H9 (cell line): ENCODE measurements at regions not wholly inside any gene's neighbourhood (a gene's known extent, or its start where the extent isn't known, plus 50 kb on each side); places are given as distances from the start of the nearest gene placed in this dataset.

ENCODE experiments used
- DNase-seq: peaks from one replicate; pipeline ENCODE4 v3.0.0-alpha.2; 2017
- H2AFZ ChIP-seq: one replicate; pipeline ENCODE4 v1.6.1; 2013; ENCODE audit warnings: mild to moderate bottlenecking, low read length, control low read depth, moderate library complexity
- H2AK5ac ChIP-seq: 2 replicates; pipeline ENCODE4 v1.6.1; 2013; ENCODE audit warnings: low read length, control low read depth, mixed read lengths; ENCODE audit not compliant: insufficient read length
- H2BK120ac ChIP-seq: one replicate; pipeline ENCODE4 v1.6.1; 2013; ENCODE audit warnings: low read depth, mild to moderate bottlenecking, low read length, control low read depth, inconsistent platforms; ENCODE audit not compliant: poor library complexity, severe bottlenecking
- H2BK12ac ChIP-seq: 2 replicates; pipeline ENCODE4 v1.6.1; 2013; ENCODE audit warnings: low read length, control low read depth, mixed read lengths, low read depth; ENCODE audit not compliant: insufficient read length
- H2BK15ac ChIP-seq: 2 replicates; pipeline ENCODE4 v1.6.1; 2013; ENCODE audit warnings: low read depth, low read length, control low read depth
- H2BK20ac ChIP-seq: one replicate; pipeline ENCODE4 v1.6.1; 2013; ENCODE audit warnings: low read depth, mild to moderate bottlenecking, low read length, control low read depth, inconsistent platforms; ENCODE audit not compliant: poor library complexity, severe bottlenecking
- H2BK5ac ChIP-seq: 2 replicates; pipeline ENCODE4 v1.6.1; 2013; ENCODE audit warnings: low read length, control low read depth, mixed read lengths; ENCODE audit not compliant: insufficient read length
- H3K14ac ChIP-seq: 2 replicates; pipeline ENCODE4 v1.6.1; 2013; ENCODE audit warnings: low read length, control low read depth; ENCODE audit not compliant: insufficient read depth
- H3K18ac ChIP-seq: 2 replicates; pipeline ENCODE4 v1.6.1; 2013; ENCODE audit warnings: low read depth, mild to moderate bottlenecking, mixed read lengths, low read length, control low read depth; ENCODE audit not compliant: insufficient read length
- H3K23ac ChIP-seq: 2 replicates; pipeline ENCODE4 v1.6.1; 2013; ENCODE audit warnings: low read length, control low read depth, mixed read lengths, low read depth; ENCODE audit not compliant: insufficient read length
- H3K23me2 ChIP-seq: 2 replicates; pipeline ENCODE4 v1.6.1; 2013; ENCODE audit warnings: low read depth, mild to moderate bottlenecking, mixed read lengths, low read length, control low read depth; ENCODE audit not compliant: insufficient read length, poor library complexity, severe bottlenecking
- H3K27ac ChIP-seq: 2 replicates; pipeline ENCODE4 v1.5.1; 2013; ENCODE audit warnings: low read length, control low read depth, mixed read lengths, low read depth; ENCODE audit not compliant: insufficient read length
- H3K27me3 ChIP-seq: 2 replicates; pipeline ENCODE4 v1.6.1; 2013; ENCODE audit warnings: low read length, control low read depth, inconsistent platforms; ENCODE audit not compliant: insufficient read depth
- H3K4ac ChIP-seq: 2 replicates; pipeline ENCODE4 v1.6.1; 2013; ENCODE audit warnings: low read depth, mild to moderate bottlenecking, control low read depth, inconsistent platforms, low read length, moderate library complexity
- H3K4me1 ChIP-seq: 2 replicates; pipeline ENCODE4 v1.6.1; 2013; ENCODE audit warnings: low read length, control low read depth, inconsistent platforms; ENCODE audit not compliant: insufficient read depth
- H3K4me2 ChIP-seq: 2 replicates; pipeline ENCODE4 v1.6.1; 2013; ENCODE audit warnings: low read length, control low read depth, mixed read lengths; ENCODE audit not compliant: insufficient read length, insufficient read depth
- H3K56ac ChIP-seq: 2 replicates; pipeline ENCODE4 v1.6.1; 2013; ENCODE audit warnings: low read depth, mild to moderate bottlenecking, mixed read lengths, low read length, control low read depth; ENCODE audit not compliant: insufficient read length
- H3K79me1 ChIP-seq: 2 replicates; pipeline ENCODE4 v1.6.1; 2013; ENCODE audit warnings: low read depth, mild to moderate bottlenecking, moderate library complexity, low read length, control low read depth, inconsistent platforms; ENCODE audit not compliant: insufficient read depth, poor library complexity, severe bottlenecking
- H3K79me2 ChIP-seq: 2 replicates; pipeline ENCODE4 v1.6.1; 2013; ENCODE audit warnings: low read length, control low read depth, inconsistent platforms; ENCODE audit not compliant: insufficient read depth
- H3K9ac ChIP-seq: 2 replicates; pipeline ENCODE4 v1.6.1; 2013; ENCODE audit warnings: low read length, control low read depth, mixed read lengths; ENCODE audit not compliant: insufficient read length; ENCODE audit errors: extremely low read depth
- H3K9me3 ChIP-seq: one replicate; pipeline ENCODE4 v1.6.1; 2013; ENCODE audit warnings: low read depth, low read length, inconsistent platforms; ENCODE audit not compliant: control insufficient read depth
- H3T11ph ChIP-seq: one replicate; pipeline ENCODE4 v1.6.1; 2013; ENCODE audit warnings: mild to moderate bottlenecking, low read length, control low read depth, inconsistent platforms
- H4K20me1 ChIP-seq: one replicate; pipeline ENCODE4 v1.6.1; 2013; ENCODE audit not compliant: control insufficient read depth, insufficient read length, insufficient read depth
- H4K5ac ChIP-seq: 2 replicates; pipeline ENCODE4 v1.6.1; 2013; ENCODE audit warnings: low read depth, mild to moderate bottlenecking, mixed read lengths, low read length, control low read depth; ENCODE audit not compliant: insufficient read length
- H4K8ac ChIP-seq: replicated peaks from 2 replicates; pipeline ENCODE4 v1.6.1; 2013; ENCODE audit warnings: low read length, control low read depth, mixed read lengths, low read depth; ENCODE audit not compliant: insufficient read length
- H4K91ac ChIP-seq: 2 replicates; pipeline ENCODE4 v1.6.1; 2013; ENCODE audit warnings: low read depth, mild to moderate bottlenecking, moderate library complexity, mixed read lengths, low read length, control low read depth; ENCODE audit not compliant: insufficient read length
- H3K27ac Mint-ChIP-seq, 3 experiments: 2 replicates in 2 of 3; 3 replicates in 1 of 3; pipeline ENCODE4 v1.8.0; 2020 to 2021; ENCODE audit warnings: mixed read lengths in 3 of 3, mild to moderate bottlenecking in 1 of 3, moderate library complexity in 1 of 3
- H3K27me3 Mint-ChIP-seq: 2 replicates; pipeline ENCODE4 v1.8.0; 2021; ENCODE audit warnings: low read depth, mild to moderate bottlenecking, moderate library complexity, mixed read lengths
- H3K36me3 Mint-ChIP-seq, 3 experiments: 2 replicates in 2 of 3; 3 replicates in 1 of 3; pipeline ENCODE4 v1.8.0; 2020 to 2021; ENCODE audit warnings: low read depth in 3 of 3, mixed read lengths in 3 of 3; ENCODE audit not compliant: insufficient read depth in 1 of 3
- H3K4me1 Mint-ChIP-seq, 2 experiments: 2 replicates each; pipeline ENCODE4 v1.8.0; 2020; ENCODE audit warnings: mixed read lengths in 2 of 2
- H3K4me3 Mint-ChIP-seq, 2 experiments: 2 replicates in 1 of 2; 3 replicates in 1 of 2; pipeline ENCODE4 v1.8.0; 2020 to 2021; ENCODE audit warnings: mild to moderate bottlenecking in 2 of 2, mixed read lengths in 2 of 2, moderate library complexity in 1 of 2
- H3K9me3 Mint-ChIP-seq, 2 experiments: 2 replicates in 1 of 2; 3 replicates in 1 of 2; pipeline ENCODE4 v1.8.0; 2020; ENCODE audit warnings: mild to moderate bottlenecking in 2 of 2, mixed read lengths in 2 of 2, moderate library complexity in 1 of 2
- WGBS: extraction: QIAGEN DNeasy Blood & Tissue Kit; methylation state at CpG from one replicate; pipeline ENCODE4 v1.1.7; 2013; ENCODE audit warnings: missing lambda C conversion rate, low lambda C conversion rate, mixed read lengths; ENCODE audit not compliant: insufficient read length; ENCODE audit errors: extremely low coverage; 5-methylcytosine and 5-hydroxymethylcytosine counted together
- TF ChIP-seq, protein P1 (sequence below): fragments of 200-600 bp; sonication (generic); conservative IDR thresholded peaks from 3 replicates; pipeline ENCODE4 v1.8.0; 2021; ENCODE audit warnings: antibody characterized with exemption, mild to moderate bottlenecking

DNA sequence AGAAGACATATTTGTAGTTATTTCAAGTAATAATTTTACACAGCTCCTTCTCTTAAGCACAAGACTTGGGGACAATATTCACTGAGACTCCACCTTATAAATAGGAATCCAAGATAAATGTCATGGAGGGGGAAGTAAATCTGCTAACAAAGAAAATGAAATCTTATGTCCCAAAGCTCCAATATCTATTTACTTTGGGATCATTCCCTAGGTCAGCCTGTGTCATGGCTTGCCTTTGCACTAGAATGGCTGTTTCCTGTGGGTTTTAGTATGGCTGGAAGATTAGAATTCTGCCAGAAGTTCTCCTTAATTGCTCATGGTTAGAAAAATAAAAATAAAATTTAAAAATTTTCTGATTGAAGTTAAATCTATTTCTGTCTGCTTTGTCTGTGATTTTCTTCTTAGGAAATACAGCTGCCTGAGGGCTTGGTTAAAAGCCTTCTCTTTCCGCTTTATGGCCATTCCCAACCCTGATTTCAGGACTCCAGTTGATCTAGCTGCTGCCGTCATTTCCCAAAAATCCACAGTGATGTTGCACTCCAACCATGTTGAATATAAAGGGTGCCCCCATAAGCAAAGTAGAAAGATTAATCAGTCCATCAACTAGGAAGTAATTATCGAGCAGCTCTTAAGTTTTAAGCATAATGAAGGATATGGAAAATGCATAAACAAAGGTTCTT lies 326.4 kb upstream of the LYPLAL1 start:
- Histone ChIP-seq H3K27ac (no peak overlapping the region), H3K79me1 (no peaks in the 10 kb centered on the region), H3T11ph (no peak overlapping the region), H2BK120ac (no peak overlapping the region), H3K9ac (no peak overlapping the region), H2BK20ac (no peak overlapping the region), H3K56ac (no peak overlapping the region), H2BK15ac (no peak overlapping the region), H3K9me3 (no peaks in the 10 kb centered on the region), H2BK5ac (no peak overlapping the region), H2AFZ (no peak overlapping the region), H3K79me2 (no peaks in the 10 kb centered on the region), H2AK5ac (no peak overlapping the region), H4K5ac (no peak overlapping the region), H3K23ac (no peak overlapping the region), H3K4me1 (no peaks in the 10 kb centered on the region), H3K4me2 (no peak overlapping the region), H4K91ac (no peak overlapping the region), H3K27me3 (no peaks in the 10 kb centered on the region), H4K8ac (no peak overlapping the region), H4K20me1 (no peaks in the 10 kb centered on the region), H3K4ac (no peak overlapping the region), H3K23me2 (no peaks in the 10 kb centered on the region), H3K18ac (no peak overlapping the region), H2BK12ac (no peak overlapping the region), H3K14ac (no peak overlapping the region)
- WGBS: no CpG with 5 or more reads among the region's 3 CpGs
- Mint-ChIP-seq H3K4me1 (0 out of 4 replicates have a peak, but pooled peaks cover 0 to 2% of the 10 kb centered on the region in 2 experiments), H3K36me3 (peaks cover 0 to 2% (median 0%) of the 10 kb centered on the region in 3 experiments; a peak in 1 of 7 replicates), H3K27me3 (no peaks in the 10 kb centered on the region), H3K9me3 (no peaks in the 10 kb centered on the region), H3K4me3 (no peak overlapping the region), H3K27ac (no peak overlapping the region)
- TF ChIP-seq, protein P1, sequence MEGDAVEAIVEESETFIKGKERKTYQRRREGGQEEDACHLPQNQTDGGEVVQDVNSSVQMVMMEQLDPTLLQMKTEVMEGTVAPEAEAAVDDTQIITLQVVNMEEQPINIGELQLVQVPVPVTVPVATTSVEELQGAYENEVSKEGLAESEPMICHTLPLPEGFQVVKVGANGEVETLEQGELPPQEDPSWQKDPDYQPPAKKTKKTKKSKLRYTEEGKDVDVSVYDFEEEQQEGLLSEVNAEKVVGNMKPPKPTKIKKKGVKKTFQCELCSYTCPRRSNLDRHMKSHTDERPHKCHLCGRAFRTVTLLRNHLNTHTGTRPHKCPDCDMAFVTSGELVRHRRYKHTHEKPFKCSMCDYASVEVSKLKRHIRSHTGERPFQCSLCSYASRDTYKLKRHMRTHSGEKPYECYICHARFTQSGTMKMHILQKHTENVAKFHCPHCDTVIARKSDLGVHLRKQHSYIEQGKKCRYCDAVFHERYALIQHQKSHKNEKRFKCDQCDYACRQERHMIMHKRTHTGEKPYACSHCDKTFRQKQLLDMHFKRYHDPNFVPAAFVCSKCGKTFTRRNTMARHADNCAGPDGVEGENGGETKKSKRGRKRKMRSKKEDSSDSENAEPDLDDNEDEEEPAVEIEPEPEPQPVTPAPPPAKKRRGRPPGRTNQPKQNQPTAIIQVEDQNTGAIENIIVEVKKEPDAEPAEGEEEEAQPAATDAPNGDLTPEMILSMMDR: no peak
- no peak for DNase-seq
